Renal cortical epithelial cell (primary cell): ENCODE measurements at regions not wholly inside any gene's neighbourhood (a gene's known extent, or its start where the extent isn't known, plus 50 kb on each side); places are given as distances from the start of the nearest gene placed in this dataset.
A peak's percentile ranks its signal among the peaks of the same experiment; 100 is the strongest.

ENCODE experiments used
- DNase-seq: peaks from one replicate; pipeline ENCODE4 v3.0.0-alpha.2; 2011; ENCODE audit warnings: low read depth

DNA sequence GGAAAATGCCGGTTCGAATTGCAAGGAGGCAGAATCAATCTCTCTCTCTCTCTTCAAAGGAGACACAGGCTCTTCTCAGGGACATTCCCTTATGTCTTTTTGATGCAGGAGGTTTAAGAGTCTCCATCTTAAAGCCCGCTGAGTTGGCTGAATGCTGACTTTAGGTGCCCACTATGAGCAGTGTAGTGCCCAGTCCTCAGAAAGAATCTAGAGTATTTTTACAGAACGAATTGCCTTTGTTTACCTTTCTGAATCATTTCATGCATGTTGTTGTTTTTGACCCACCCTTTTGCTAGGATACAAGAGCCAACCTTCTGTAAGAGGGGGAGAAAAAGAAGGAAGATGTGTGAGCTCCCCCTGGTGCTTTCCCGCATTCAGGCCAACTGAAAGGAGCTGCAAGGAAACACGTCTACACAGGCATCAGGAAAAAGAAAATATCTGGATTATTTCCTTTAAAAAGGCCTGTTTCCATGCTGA lies 193.5 kb upstream of the TCF4 start:
- peak; percentile 54 for DNase-seq

DNA sequence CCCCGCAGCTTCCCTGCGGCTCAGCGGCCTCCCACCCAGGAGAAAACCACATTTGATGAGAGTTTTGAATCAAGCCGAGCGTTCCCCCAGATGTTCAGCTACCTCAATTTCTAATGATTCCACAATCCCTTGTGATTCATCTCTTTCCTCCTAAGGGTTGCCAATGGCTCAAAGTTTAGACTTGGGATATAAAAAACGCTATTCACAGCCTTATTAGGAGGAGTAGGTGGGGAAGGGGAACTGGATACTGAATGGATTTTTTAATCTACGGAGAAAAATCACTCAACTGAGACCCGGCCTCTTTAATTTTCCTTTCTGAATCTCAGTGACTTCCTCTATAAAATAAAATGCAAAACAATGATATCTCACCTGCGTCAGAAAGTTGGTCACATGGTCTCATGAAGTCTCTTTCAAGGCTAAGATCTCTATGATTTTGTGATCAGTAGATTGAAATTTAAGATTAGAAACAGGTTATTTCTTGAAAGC lies 192.6 kb upstream of the TCF4 start:
- no peak for DNase-seq

DNA sequence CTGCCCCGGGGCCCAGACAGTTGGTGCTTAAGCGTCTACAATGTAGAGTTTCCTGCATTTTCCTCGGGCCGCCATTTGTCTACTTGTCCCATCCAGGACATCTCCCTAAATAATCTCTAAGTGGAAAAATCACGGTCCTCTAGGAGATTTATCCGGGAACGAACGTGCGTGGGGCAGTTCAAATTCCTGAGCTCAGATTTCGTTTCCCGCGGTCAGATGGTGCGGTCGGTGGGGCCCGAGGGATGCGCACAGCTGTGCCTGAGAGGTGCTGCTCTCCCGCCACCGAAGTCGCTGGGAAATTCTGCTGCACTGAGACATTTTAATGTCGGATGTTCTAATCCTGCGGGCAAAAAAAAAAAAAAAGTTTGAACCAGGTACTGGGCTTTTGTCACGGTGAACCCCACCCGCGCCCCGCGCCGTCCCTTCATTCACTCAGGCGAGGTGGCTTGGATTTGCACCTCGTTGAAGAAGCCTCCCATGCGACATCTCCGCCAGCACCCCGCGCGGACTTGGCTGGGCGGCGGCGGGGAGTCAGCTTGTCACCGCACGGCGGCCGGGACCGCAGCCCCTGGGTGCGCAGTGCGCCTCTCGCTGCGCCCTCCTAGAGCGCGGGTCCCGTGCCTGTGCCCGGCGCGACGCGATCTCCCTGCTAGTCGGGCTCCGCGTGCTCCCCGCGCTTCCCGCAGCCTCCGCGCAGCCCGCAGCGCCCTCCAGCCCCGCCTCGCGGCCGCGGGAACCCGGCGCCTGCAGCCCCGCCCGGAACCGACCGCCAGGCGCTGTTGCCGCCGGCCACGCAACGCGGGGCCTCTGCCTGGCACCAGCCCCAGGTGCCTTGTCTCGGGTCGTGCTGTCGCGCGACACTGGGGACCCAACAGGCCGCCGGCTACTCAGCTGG lies 191.9 kb upstream of the TCF4 start:
- no peak for DNase-seq

DNA sequence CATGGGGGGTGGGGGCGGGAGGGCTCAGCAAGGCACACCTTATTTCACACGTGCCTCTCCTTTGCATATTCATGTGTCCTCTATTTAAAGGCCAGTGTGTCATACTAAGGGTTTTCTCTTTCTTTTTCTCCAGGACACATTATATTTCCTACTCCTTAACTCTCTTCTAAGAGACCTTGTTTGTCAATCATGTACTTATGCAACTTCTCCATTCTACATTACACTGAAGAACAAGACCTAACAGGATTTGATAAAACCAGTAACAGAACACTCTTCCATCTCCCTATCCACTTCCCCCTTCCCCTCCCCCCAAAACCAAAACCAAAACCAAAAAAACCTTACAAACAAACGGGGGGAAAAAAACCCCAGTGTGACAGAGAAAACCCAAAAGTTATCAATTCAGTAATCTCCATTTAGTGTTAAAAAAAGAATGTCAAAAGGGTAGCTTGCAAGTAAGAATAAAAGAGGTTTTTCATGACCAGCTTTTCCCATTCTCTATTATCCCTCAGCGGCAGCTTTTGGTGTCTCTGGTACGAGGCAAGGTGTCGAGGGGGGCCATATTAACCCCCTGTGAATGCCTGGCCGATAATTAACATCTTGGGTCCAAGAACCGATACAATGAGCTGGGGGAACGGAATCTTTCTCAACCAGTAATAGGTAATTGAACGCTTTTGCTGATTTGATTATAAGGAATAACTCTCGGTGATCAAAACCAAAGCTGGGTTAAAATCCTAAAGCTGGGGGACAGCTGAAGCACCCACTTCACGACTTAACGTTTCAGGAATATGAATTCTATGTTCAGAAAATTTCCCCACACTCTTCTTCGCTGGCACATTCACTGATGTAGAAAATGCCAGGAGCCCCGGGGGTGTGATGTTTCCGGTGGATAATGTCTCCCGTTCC lies 191.0 kb upstream of the TCF4 start:
- DNase-seq, result no peak

DNA sequence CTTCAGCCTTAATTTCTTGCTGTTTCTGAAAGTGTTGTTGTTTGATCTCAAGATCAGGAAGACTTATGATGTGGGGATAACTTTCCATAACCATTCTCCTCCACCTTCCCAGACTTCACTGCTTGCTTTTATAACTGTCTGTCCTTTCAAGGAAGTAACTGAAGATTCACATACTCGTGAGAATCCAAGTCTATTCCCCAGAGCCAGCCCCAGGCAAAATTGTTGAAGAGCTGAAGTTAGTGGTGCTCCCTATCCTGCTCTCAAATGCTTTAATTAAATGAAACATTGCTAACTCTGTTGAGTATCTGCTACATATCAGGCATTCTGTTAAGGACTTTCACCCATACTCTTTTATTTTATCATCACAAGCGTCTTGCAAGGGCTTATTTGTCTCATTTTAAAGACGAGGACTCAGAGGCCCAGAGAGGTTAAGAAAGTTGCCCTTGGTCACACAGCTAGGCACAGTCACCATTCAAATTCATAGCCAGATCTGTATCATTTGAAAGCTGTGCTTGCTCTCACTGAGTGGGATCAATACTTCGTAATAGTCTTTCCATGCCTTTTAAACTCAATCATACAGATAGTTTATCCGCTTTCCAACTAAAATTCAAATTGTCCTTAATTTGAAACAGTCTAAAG lies 189.8 kb upstream of the TCF4 start:
- DNase-seq, result no peak

DNA sequence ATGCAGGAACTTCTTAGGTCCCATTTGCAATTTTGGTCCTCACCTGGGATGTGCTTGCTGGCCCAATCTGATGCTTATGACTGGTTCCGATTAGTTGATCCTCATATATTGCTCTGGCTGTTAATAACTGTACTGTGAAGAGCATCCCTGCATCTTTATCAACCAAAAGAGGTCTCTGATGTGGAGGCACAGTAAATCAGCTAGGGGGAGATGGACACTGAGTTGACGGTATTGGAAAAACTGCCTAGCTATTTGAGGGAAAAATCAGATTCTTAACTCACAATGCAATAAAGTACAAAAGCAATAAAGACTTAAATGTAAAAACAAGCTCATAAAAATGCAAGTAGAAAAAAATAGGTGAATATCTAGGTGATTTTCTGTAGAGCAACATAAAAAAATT lies 188.0 kb upstream of the TCF4 start:
- DNase-seq, result no peak

DNA sequence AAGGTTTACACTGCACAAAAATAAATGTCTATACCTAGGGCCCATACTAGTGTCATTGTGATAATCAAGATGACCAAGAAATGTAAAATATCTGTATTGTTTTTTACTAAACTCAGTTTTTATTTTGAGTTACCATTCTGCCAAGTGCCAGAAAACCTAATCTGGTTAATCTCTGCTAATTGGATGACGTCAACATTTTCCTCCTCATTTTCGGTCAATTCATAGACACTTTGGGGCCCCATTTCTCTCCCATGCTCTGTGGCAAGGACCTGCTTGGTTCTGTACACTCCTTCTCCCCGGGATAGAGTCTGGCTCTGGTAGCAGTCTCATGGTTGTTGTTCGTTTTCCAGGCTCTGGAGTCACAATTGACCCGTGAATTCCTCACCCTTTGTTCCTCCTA lies 186.5 kb upstream of the TCF4 start:
- no peak for DNase-seq

DNA sequence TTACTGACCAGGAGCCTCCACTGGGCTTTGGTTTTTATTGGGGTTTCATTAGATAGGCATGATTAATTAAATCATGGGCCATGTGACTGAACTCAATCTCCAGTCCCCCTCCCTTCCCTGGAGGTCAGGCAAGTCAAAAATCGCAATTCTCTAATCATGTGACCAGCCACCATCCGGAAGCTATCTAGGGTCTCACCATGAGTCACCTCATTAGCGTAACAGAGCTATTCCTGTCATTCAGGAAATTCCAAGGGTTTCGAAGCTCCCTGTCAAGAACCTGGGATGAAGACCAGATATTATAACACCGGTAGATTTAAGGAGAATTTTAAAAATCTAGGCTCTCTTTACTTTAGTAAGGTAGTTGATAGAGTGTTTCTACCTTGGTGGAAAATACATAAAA lies 180.3 kb upstream of the TCF4 start:
- peak; percentile 27 for DNase-seq

DNA sequence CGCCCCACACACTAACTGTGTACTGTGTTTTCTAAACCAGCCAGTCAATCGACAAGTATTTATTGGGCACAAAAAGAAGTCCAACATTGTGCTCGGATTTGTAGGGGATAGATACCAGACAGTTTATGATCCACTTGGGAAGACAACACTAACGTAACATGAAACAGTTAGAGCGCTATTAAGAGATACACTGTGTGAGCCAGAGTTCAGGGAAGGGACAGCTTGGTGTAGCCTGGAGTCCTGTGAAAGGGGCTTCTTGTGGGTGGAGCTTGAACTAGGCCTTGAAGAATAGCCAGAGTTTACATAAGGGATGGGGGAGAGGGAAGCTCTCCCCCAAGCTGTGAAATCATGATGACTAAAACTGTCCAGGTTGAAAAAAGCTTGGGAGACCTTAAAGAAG lies 176.4 kb upstream of the TCF4 start:
- no peak for DNase-seq

DNA sequence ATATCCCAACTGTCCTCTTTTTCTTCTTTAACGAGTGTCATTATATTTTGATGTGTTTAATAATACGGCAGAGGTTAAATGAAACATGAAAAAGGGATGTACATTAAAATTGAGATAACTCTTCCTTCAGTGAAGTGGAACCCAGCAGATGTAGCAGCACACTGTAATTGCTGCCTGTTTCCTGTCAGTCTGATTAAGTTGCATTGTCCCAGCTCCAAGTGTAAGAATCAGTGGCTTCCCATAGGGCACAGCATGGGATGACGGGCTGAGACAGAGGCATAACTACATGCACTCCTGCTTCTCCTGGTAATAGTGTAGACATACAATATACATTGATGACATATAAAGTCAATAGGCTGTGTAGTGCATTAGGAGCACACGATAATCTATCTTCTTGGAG lies 175.8 kb upstream of the TCF4 start:
- DNase-seq, result no peak

DNA sequence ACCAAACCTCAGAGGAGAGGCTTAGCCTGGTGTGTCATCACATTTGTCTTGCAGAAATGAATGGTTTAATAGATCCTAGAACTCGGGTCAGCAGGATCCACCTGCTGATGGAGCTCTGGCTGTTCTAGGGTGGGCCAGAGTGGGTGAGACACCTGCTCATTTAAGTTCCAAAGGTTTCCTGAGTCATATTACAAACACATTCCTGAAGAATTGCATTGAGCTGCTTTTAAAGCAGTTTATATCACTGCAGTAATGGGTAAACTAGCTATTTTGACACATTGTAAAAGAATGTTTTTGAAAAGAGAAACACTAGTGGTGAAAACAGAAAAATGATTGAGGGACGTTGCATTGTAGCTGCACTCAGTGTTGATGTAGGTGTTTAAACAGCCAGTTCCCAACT lies 175.3 kb upstream of the TCF4 start:
- DNase-seq, result peak; percentile 87

DNA sequence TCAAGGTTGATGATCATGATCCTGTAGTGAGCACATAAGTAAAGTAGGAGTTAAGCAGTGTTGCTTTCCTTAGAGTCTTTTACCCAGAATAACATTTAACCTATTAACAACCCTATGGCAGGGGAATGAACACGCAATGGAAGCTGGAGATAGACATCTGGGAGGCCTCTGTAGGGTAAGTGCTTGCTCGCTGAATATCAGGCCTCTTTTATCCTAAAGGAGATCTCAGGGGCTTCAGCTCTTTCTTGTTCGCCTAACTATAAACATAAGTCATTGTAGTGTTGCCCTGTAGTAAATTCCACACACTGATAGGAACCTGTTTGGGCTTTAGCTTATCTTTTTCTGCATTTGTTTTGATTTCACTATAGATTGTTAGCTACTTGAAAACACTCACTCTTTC lies 174.4 kb upstream of the TCF4 start:
- no peak for DNase-seq

DNA sequence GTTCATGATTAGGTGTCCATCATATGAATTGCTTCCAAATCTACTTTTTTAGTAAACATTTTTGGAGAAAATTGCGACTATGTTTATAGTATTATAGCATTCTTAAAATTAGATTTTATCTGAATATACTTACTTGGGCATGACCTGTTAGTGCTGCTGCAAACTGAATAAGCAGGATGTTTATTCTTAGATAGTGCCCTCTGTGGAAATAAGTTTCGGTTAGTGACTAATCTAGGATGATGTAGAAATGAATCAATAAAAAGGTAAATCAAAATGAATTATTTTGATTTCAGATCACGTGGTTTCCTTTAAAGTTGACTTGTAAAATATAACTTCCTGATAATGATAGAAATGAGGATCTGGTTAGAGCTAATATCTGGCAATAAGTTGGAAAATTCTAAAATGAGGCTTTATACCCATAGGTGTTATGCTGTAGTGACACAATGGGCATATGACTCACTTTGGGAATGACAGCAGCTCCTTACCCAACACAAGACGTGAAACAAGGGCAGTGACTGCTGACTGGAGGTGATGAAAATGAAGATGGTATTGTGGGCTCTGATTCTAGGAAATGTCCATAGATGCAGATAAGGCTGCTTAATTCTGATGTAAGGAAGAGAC lies 165.8 kb upstream of the TCF4 start:
- peak; percentile 13 for DNase-seq

DNA sequence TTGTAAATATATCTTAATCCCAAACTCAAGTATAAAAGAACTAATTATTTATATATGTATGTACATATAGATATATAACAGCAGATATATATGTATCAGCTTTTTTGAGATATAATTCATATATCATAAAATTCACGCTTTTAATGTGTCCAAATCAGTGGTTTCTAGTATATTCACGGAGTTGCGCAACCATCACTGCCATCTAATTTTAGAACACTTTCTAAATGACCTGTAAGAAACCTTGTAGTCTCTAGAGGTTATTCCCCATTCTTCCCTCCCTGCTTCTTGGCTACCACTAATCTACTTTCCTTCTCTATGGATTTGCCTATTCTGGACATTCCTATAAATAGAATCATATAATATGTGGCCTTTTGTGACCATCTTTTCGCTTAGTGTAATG lies 163.5 kb upstream of the TCF4 start:
- DNase-seq, result no peak

DNA sequence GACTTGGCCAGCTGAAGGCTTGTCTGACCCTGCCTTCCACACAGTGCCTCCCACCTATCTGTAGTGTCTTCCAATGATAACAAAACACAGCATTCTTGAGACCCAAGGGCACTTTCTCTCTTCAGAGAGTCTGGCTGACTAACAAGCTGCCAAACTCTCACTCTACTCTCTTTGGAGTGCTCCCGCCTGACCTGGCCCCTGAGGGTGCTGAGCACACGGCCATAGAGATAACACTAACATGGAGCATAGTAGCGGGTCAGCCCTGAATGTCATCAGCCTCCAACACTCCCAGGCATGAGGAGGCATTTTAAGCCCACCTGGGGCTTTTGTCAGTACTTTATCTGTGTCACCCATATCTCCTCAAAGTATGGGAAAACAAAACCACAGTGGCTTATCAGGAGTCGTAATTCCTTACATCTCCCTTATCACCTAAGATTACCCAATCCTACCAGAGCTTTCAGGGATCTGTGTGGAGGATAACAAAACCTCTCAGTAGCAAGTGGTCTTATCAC lies 160.3 kb upstream of the TCF4 start:
- DNase-seq, result no peak

DNA sequence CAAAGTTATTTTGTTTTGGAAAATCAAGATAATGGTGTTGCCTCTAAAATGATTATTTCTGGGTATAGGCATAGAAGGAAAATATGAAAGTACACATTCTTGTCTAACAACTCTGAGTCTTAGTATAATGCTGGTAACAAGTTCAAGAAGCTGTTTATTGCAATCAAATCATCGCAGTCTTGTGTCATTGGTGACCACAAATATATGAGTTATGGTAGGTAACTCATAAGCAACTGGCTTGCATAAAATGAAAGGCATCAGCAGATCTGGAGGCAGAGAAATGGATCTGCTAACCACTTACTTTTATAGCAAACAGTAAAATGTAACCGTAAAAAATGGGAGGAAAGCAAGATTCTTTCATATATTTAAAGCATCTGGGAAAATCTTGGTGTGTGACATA lies 156.2 kb upstream of the TCF4 start:
- DNase-seq, result no peak

DNA sequence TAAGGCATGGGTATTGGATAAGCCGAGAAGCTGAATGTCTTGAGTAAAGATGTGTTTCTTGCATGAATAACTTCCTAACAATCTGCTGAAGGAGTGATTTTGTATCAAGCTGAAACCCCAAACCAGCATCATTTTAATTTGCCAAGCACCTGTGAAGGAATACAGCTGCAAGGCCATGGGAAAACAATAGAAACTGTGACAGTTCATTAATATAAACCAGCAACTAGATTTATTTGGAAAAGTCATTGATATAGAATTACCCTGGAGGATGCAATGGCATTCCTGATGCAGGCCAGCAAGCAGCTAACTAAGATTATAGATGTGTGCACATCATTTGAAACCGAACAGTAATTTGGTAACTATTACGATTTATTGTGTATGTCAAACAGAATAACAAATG lies 155.7 kb upstream of the TCF4 start:
- DNase-seq, result no peak

DNA sequence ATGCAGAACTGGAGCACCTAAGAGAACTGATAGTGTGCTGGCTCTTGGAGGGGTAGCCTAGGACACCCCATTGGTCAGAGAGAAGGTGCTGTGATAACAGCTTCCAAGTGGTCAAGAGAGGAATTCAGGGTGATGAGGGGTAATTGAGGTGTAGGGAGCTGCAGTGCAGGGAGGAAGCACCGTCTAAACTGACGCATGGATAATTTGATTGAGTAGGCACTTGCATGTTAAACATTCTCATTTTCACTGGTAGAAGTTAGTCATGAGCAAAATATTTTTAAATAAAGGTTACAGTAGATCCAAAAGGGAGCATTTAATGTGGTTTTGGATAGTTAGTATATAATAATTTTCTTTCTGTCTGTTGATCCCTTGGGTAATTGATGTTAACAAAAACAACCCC lies 155.1 kb upstream of the TCF4 start:
- DNase-seq, result no peak

DNA sequence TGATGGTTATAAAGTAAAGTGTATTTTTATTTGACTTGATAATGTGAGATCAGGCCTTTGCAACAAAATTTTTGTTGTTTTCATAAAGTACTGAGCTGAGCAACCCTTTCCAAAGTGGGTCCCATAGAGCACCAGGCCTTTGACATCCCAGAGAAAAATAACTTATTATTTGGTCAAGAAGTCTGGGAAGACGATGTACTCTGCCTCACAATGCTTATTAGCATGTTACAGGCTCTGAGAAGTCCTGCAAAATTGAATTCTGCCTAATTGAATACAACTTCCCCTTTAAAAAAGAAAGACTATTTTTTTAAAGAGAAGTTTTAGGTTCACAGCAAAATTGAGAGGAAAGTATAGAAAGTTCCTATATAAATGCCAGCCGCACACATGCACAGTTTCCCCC lies 151.5 kb upstream of the TCF4 start:
- no peak for DNase-seq

DNA sequence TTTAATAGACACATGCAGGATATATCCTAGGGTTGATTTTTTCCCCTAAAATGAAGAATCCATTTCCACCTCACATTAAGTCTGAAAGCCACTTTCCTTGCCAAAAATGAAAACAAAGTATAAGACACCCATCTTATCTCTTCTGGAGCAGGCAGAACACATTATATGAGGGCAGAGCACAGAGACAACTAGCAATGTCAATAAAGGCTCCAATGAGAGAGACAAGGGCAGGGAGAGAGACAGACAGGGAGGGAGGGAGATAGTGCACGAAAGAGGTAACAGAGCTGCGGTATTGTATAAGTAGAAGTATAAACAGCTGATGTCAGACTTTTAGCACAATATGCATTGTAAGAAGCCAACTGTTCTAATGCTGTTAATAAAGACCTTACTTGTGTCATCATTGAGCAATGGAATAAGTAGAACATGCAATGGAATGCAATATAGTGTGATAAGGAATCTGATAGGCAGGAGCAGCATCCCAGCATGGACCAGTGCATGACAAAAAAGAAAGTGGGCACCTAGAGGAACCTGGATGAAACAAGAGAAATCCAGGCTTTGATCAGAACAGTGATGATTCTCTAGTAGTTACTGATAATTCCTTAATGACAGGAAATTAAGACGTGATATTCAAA lies 150.6 kb upstream of the TCF4 start:
- no peak for DNase-seq
